RCC 7860 (cell line): ENCODE measurements at regions not wholly inside any gene's neighbourhood (a gene's known extent, or its start where the extent isn't known, plus 50 kb on each side); places are given as distances from the start of the nearest gene placed in this dataset.
"Not testable (repeated sequence)": the region's sequence is repeated elsewhere in the genome, so short reads cannot be mapped to it uniquely, and the experiment has no call there.

Experiments used
- DNase-seq: peaks from one replicate; pipeline ENCODE4 v3.0.0-alpha.2; 2015; ENCODE audit warnings: low spot score
- FAIRE-seq: peaks from 2 replicates; lab custom pipeline; 2012; peaks lifted over from hg19 to GRCh38; lab: Jason Lieb, UNC

DNA sequence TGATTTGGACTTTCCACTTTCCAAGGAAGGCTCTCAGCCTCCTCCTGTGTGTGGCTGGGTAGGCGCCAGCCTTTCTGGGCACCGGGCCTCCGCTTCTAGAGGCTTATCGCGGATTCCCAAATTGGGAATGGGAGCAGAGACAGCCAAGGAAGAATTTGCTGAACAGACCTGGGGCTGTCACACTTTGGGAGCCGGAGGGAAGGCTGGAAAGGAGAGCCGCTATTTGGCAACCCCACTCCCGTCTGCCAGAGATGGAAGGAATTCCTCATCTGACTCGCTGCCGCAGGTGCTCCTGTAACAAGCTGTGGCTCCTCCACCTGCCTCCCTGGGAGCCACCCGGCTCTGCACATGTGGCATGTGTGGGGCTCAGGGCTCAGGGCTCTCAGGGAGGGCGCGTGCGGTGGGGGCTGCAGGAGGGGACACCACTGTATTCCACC lies 50.8 kb upstream of the ECHDC3 start:
- no peak for FAIRE-seq

GRCh38 chr10:11689945-11690736 lies 52.0 kb upstream of the ECHDC3 start:
- FAIRE-seq (no peak), DNase-seq (peak; percentile 73)

More for the DNA sequence above, 50.8 kb upstream of the ECHDC3 start:
- DNase-seq = no peak

- DNase-seq, FAIRE-seq: not testable (repeated sequence)
Measured at GRCh38 chr10:11688448-11688795, 53.8 kb upstream of the ECHDC3 start.

- no peak for DNase-seq
- FAIRE-seq = no peak
Measured at GRCh38 chr10:11687779-11688447, 54.3 kb upstream of the ECHDC3 start.

DNA sequence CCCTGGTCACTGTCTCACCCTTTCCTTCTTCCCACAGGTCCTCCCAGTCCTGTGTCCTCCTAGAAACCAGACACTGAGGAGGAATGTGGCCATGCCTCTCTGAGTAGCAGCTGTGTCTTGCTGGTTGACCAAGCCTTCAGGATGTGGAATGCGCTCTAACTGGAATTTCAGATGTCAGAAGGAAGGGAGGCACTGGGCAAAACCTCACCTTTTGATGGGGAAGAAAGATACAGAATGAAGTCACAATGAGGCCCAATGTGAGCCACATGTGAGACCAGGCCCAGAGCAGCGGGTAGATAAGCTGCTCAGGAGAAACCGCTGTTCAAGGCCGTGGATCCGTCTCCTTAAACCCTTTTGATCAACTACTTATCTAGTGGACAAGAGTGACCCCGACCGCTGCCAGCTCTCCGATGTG lies 54.8 kb upstream of the ECHDC3 start:
- no peak for FAIRE-seq
- peak; percentile 21 for DNase-seq

DNA sequence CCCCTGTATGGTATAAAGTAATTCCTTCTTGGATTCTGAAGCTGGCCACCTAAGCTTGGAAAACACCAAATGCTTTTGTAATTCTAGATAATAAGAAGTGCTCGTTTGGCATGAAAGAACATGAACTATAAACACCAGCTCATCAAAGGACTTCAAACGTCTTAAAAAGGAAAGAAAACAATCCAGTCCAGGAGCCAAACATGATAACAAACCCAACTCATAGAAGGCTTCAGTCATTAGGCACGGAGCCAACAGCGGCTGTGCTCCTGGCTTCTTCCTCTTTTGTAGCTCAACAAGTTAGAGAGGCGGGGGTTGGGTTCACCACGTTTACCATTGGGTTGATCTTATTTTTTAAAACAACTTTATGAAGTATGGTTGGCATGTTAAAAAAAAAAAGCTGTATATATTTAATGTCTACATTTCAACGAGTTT lies 56.4 kb upstream of the ECHDC3 start:
- FAIRE-seq = no peak
- no peak for DNase-seq

- FAIRE-seq (peak; percentile 72), DNase-seq (peak; percentile 88)
Measured at GRCh38 chr10:11684717-11685645, 57.2 kb upstream of the ECHDC3 start.

- not testable (repeated sequence) for FAIRE-seq, DNase-seq
Measured at GRCh38 chr10:11684341-11684716, 57.9 kb upstream of the ECHDC3 start.

GRCh38 chr10:11683529-11684320 lies 58.5 kb upstream of the ECHDC3 start:
- FAIRE-seq (no peak), DNase-seq (no peak)

DNA sequence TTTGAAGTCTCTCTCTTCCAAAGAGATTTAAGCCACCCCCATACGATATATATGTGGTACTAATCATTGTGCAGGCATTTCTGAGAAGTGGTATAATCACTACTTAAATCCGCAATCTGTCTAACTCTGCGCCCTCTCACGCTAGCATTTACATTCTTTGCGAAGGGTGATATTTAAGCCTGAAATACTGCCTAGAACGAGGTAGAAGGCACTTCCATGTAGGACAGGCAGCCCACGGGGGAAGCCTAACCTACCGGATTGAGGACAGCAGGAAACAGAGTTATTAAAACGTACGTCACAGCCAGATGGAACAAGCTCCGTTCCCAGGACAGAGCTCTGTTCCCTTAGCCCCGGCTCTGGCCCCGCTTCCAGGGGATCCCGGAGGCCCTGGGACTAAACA lies 59.3 kb upstream of the ECHDC3 start:
- FAIRE-seq = no peak
- DNase-seq = no peak

DNA sequence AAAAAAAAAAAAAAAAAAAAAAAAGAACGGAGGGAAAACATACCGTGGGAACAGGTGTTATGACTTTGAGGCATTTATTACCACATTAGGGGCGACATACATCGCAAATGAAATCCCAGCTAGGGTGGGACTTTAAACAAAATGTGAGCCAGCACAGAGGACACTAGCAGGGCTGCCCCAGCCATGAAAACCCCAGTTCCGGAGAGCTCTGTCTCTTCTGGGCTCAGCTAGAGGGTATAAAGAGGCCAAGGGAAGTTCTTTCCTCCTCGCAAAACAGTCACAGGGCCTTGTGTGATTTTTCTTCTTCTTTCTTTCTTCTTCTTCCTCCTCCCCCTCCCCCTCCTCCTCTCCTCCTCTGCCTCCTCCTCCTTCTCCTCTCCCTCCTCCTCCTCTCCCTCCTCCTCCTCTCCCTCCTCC lies 59.9 kb upstream of the ECHDC3 start:
- FAIRE-seq = no peak
- no peak for DNase-seq

GRCh38 chr10:11680496-11680895 lies 61.7 kb upstream of the ECHDC3 start:
- DNase-seq = no peak
- FAIRE-seq = no peak

- no peak for FAIRE-seq
Measured at GRCh38 chr10:11679946-11680345, 62.2 kb upstream of the ECHDC3 start.

DNA sequence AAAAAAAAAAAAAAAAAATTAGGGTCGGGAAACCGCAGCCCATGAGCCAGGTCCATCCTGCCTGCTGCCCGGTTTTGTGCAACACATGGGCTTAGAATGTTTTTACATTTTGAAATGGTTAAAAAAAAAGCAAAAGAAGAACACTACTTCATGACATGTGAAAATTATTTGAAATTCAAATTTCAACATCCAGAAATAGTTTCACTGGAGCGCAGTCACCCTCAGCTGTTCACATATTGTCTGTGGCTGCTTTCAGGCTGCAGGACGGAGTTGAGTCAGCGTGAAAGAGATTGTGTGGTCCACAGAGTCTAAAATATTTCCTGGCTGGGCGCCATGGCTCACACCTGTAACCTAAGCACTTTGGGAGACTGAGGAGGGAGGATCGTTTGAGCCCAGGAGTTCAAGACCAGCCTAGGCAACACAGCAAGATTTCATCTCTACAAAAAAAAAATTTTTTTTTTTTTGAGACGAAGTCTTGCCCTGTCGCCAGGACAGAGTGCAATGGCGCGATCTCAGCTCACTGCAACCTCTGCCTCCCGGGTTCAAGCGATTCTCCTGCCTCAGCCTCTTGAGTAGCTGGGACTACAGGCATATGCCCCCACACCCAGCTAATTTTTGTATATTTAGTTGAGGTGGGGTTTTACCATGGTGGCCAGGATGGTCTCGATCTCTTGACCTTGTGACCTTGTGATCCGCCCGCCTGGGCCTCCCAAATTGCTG lies 63.9 kb upstream of the ECHDC3 start:
- no peak for FAIRE-seq
- DNase-seq = no peak

More at GRCh38 chr10:11679946-11680345, 62.2 kb upstream of the ECHDC3 start:
- no peak for DNase-seq

GRCh38 chr10:11677480-11677879 lies 64.7 kb upstream of the ECHDC3 start:
- FAIRE-seq (no peak), DNase-seq (no peak)

DNA sequence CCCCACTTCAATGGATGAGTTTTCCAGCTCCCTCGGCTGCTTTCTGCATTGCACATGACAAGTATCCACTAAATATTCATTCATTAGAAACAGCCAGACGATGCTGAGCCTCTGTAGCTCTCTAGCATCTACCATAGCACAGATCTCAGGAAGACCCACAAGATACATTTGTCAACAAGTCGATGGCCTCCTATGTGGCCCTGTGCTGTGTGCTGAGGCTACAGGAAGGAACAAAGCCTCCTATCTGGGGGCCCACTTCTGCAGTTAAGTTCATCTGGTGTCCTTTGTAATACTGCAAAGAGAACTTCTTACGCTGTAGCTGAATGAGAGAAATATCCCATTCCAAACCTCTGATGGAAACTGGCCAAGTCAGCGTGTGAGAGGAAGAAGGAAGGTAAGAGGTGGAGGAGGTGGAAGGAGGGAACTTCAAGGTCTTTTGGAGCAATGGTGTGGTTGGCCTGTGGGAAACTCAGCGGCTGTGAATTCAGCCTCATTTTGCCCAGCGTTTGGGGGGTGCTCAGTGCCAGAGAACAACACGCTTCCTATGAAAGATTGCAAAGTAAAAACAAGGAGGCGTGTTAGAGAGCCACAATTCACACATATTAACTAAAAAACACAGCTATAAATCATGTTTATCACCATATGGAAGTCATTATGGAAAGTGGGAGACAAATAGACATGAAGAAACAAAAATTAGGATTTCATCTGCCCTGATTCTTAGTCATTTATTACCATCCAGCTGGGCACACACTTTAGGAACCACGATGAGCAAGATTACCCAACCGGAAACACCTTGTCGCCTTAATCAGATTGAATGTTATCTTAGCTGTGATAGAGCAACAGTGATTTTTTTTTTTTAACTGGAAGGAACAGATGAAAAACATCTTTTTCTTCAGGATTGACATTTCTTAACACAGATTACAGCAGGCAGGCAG lies 62.2 kb upstream of the USP6NL start:
- no peak for FAIRE-seq

DNA sequence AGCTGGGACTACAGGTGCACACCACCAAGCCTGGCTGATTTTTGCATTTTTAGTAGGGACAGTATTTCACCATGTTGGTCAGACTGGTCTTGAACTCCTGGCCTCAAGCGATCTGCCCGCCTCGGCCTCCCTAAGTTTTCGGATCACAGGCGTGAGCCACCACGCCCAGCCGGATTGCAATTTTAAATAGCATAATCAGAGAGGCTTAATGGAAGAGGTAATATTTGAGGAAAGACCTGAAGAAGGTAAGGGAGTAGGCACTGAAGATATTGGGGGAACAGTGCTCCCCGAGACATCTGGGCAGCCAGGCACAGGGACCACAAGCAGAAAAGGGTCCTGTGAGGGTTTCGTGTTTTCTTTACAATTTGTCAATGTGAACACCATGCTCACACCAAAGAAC lies 61.4 kb upstream of the USP6NL start:
- FAIRE-seq = no peak
- DNase-seq = no peak

More for the DNA sequence above, 62.2 kb upstream of the USP6NL start:
- DNase-seq = no peak

DNA sequence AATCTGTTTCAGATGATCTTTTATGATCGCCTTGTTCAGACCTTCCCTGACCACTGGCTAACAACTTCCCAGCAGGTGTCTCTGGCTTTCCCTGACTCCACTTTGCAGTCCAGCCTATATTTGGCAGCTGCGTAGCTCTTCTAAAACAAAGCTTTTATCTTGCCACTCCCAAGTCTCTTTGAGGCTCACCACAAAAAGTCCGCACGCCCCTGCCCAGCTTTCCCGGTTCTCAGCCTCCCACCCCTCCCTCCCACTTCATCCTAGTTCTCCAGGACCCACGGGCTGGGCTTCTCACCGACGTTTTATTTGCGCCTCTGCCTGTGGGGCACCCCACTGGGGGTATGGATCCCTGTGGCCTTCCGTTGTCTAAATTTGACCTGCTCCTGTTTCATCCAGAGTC lies 58.9 kb upstream of the USP6NL start:
- no peak for DNase-seq
- FAIRE-seq = no peak
